Right ventricle myocardium inferior (tissue), 1 donor: ENCODE measurements at regions not wholly inside any gene's neighbourhood (a gene's known extent, or its start where the extent isn't known, plus 50 kb on each side); places are given as distances from the start of the nearest gene placed in this dataset.

Source experiments
- ATAC-seq: fragments of 200-7000 bp; cut with Tn5 transposase; one replicate; pipeline ENCODE4 v1.9.1; 2020; ENCODE audit warnings: mild to moderate bottlenecking, moderate library complexity
- DNase-seq: peaks from one replicate; pipeline ENCODE4 v3.0.0; 2021; ENCODE audit errors: missing footprints
- intact Hi-C: fragments of 100-400 bp; cut with DNase I; formaldehyde crosslinking; loops from one replicate; pipeline ENCODE4 v1.11.0; 2022
- donor health status: DM: no; HTN: yes; CAD: no; lungs with severe emphysema.

DNA sequence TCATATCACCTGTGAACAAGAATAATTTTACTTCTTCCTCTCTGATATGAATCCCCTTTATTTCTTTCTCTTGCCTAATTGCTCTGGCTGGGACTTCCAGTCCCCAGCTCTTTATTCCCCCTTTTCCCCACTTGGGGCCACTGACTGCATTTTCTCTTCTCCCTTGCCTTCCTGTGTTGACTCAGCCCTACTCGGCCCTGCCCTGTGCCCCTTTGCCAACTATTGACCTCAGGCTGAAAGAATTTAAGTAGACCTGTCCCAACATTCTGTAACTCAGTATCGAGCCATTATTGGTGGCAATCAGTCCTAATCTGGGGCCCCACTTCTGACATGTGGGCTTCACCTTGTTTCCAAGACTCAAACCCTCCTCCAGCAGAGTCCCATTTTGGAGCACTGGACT lies 60.6 kb upstream of the STUM start:
- intact Hi-C loops, result no loop called here
- ATAC-seq (no peak), DNase-seq (no peak)

- intact Hi-C loops, result no loop called here
- ATAC-seq, result no peak
- no peak for DNase-seq
Observed at GRCh38 chr1:226489718-226490425, 58.7 kb upstream of the STUM start.

- intact Hi-C loops, result no loop called here
- DNase-seq (no peak), ATAC-seq (no peak)
Observed at GRCh38 chr1:226490426-226490809, 58.1 kb upstream of the STUM start.

DNA sequence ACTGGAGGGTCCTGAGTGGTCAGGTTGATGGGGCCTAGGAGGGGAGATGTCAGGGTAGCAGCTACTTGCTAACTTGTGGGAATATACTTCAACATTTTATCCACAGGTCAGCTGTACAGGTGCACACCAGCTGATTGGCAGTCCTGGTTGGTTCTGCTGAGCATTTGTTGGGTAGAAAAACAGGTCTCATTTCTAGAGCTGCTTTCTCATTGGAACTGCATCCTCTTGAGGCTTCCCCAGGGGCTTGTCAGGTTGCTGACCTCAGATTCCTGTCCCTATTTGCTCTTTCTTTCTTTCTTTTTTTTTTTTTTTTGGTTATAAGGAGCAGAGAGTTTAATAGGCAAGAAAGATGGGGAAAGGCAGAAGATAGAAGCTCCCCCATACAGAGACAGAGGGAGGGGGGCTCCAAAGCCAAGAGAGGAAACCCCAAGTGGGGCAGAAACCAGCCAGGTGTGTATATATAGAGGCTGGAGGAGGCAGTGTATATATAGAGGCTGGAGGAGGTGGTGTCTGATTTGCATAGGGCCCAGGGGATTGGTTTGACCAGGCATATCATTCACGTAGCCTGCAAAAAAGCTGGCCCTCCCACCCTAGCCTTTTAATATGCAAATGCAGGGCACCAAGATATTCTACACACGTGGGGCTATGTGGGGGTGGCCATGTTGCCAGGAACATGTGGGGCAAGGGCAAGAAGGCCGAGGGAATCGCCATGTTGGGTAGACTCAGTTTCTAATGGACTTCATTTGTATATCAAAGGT lies 57.3 kb upstream of the STUM start:
- DNase-seq (no peak), ATAC-seq (no peak)
- intact Hi-C loops, result no loop called here

GRCh38 chr1:226492426-226493137 lies 56.0 kb upstream of the STUM start:
- no peak for ATAC-seq
- DNase-seq, result no peak
- intact Hi-C loops, result no loop called here

GRCh38 chr1:226494092-226494609 lies 54.4 kb upstream of the STUM start:
- ATAC-seq, result no peak

GRCh38 chr1:226495716-226496115 lies 52.8 kb upstream of the STUM start:
- intact Hi-C loops, result no loop called here
- ATAC-seq, result no peak
- DNase-seq, result no peak

More at GRCh38 chr1:226494092-226494609, 54.4 kb upstream of the STUM start:
- intact Hi-C loops, result no loop called here
- DNase-seq, result no peak

DNA sequence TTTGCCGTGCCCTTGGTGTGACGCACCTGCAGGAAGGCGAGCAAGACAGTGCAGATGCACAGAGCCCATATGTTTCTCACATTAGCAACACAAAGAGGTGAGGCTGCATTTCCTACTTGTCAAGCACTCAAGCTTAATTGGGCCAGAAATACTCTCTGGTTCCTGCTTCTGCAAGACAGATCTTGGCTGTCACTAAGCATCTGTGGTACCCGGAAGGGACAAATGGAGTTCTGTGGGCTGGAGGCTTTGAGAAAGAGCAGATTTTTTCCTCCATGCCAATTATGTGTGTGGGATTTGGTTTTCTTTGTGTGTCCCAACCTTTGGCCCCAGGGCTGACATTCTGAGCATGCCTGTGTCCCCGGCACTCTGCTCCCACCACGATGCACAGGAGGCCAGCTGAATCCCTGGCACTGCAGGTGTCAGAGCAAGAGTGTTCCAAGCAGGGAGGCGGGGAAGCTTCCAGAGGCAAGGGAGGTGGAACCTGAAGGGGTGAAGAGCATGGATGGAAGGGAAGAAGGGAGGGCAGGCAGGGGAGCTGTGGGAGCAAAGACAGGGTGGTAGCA lies 52.0 kb upstream of the STUM start:
- DNase-seq (no peak), ATAC-seq (no peak)
- intact Hi-C loops, result no loop called here

DNA sequence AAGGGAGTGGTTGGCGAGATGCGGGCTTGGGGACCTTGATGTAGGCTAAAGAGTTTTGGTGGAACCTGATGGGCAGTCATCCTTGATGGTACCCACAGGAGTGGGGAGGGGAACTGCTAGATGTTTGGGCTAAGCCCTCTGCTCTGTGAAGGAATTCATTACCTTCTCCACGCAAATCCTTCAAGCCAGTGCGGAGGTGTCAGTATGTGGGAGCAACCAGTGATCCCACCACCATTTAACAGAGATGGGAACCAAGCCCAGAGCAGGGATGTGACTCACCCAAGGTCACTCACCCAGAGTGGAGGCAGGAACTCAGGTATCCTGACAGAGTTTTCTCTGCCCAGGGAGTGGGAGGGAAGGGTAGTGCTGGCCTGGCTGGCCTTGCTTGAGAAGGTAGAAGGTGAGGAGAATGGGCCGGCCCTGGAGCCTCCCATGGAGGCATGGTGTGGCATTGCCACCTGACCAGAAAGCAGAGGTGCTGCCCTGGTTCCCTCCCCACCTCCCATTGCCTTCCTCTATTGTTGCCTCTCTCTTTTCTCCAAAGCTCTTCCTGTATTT lies 51.2 kb upstream of the STUM start:
- no peak for DNase-seq
- intact Hi-C loops, result no loop called here
- no peak for ATAC-seq

GRCh38 chr1:226497991-226498639 lies 50.4 kb upstream of the STUM start:
- intact Hi-C loops, result no loop called here
- DNase-seq, result no peak
- ATAC-seq, result no peak

DNA sequence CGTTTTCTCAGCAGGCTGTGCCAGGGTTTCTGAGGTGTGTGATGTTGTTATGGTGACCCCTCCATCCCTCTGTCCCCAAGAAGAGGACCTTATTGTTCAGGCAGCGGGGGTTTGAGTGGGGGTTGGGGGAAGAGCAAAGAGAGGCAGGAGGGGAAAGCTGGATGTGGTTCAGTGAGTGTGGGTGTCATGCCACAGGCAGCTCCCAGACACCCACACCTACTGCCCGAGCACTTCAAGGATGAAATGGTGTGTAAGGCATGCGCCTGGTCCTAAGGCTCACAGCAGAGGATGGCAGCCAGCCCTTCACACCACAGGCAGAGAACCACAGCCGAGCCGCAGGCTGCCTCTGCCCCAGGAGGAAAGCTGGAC lies 49.9 kb upstream of the STUM start:
- intact Hi-C loops, result no loop called here
- ATAC-seq, result no peak
- DNase-seq, result no peak
